OCI-LY7 (cell line): ENCODE measurements at regions not wholly inside any gene's neighbourhood (a gene's known extent, or its start where the extent isn't known, plus 50 kb on each side); places are given as distances from the start of the nearest gene placed in this dataset.

ENCODE experiments used
- BruUV-seq: library from RNA; stranded (reverse); fragments of 400-500 nt; replicated peaks from 2 replicates; lab custom pipeline; 2021; lab: Mats Ljungman, UMichigan
- CTCF ChIA-PET: fragments of 300-600 bp; sonication (Branson Sonifier 250); formaldehyde crosslinking; loops from one replicate; lab custom pipeline; 2022; ENCODE audit warnings: antibody characterized with exemption; ENCODE audit not compliant: unreplicated experiment; lab: Charles Lee
- POLR2A ChIA-PET: fragments of 300-600 bp; sonication (Branson Sonifier 250); formaldehyde crosslinking; loops from one replicate; lab custom pipeline; 2022; ENCODE audit warnings: antibody characterized with exemption; lab: Charles Lee
- DNase-seq: peaks from one replicate; pipeline ENCODE4 v3.0.0-alpha.2; 2015; ENCODE audit warnings: low spot score
- H2AFZ ChIP-seq: fragments of 200-600 bp; sonication (generic), shearing (Covaris generic); 2 replicates; pipeline ENCODE4 v1.6.1; 2014; ENCODE audit warnings: mild to moderate bottlenecking, antibody characterized with exemption, low read length, moderate library complexity
- H3K27ac ChIP-seq: fragments of 200-600 bp; sonication (generic); 2 replicates; pipeline ENCODE4 v1.5.1; 2014; ENCODE audit warnings: mixed run types, low read depth, mild to moderate bottlenecking, moderate library complexity, low read length, inconsistent platforms; ENCODE audit not compliant: poor library complexity, severe bottlenecking
- H3K36me3 ChIP-seq: fragments of 200-600 bp; sonication (generic); 2 replicates; pipeline ENCODE4 v1.6.1; 2014; ENCODE audit warnings: mild to moderate bottlenecking, antibody characterized with exemption, low read length, moderate library complexity, mixed read lengths; ENCODE audit not compliant: insufficient read depth
- H3K4me1 ChIP-seq: fragments of 200-600 bp; sonication (generic); 2 replicates; pipeline ENCODE4 v1.5.1; 2014; ENCODE audit warnings: mild to moderate bottlenecking, low read length; ENCODE audit not compliant: insufficient read depth, poor library complexity, severe bottlenecking
- H3K4me2 ChIP-seq: fragments of 200-600 bp; sonication (generic); 2 replicates; pipeline ENCODE4 v1.6.1; 2014; ENCODE audit warnings: mild to moderate bottlenecking, low read length
- H3K4me3 ChIP-seq: fragments of 200-600 bp; sonication (generic); 2 replicates; pipeline ENCODE4 v1.5.1; 2014; ENCODE audit warnings: mild to moderate bottlenecking, low read depth, low read length; ENCODE audit not compliant: poor library complexity, severe bottlenecking
- H3K79me2 ChIP-seq: fragments of 200-600 bp; sonication (generic); 2 replicates; pipeline ENCODE4 v1.6.1; 2016; ENCODE audit warnings: low read depth, mild to moderate bottlenecking, low read length, moderate library complexity, mixed read lengths; ENCODE audit not compliant: insufficient read depth
- H3K9me2 ChIP-seq: fragments of 200-600 bp; sonication (generic); 2 replicates; pipeline ENCODE4 v1.6.1; 2016; ENCODE audit warnings: mild to moderate bottlenecking, low read length, mixed read lengths; ENCODE audit not compliant: insufficient read depth
- H3K9me3 ChIP-seq: fragments of 200-600 bp; sonication (generic); 2 replicates; pipeline ENCODE4 v1.6.1; 2014; ENCODE audit warnings: mild to moderate bottlenecking, mixed run types, low read length, mixed read lengths
- H4K20me1 ChIP-seq: fragments of 200-600 bp; sonication (generic); 2 replicates; pipeline ENCODE4 v1.6.1; 2014; ENCODE audit warnings: mild to moderate bottlenecking, antibody characterized with exemption, low read length, moderate library complexity, mixed read lengths; ENCODE audit not compliant: insufficient read depth
- CTCF ChIP-seq: fragments of 200-600 bp; sonication (generic); conservative IDR thresholded peaks from 2 replicates; pipeline ENCODE4 v1.5.1; 2014; ENCODE audit warnings: mild to moderate bottlenecking, antibody characterized with exemption, low read length, moderate library complexity, mixed read lengths
- EZH2phosphoT487 ChIP-seq: fragments of 200-600 bp; sonication (generic); IDR thresholded peaks from 2 replicates; pipeline ENCODE4 v1.6.1; 2018; ENCODE audit warnings: low read depth, borderline replicate concordance, mild to moderate bottlenecking, mixed run types, antibody characterized with exemption, low read length, moderate library complexity, mixed read lengths
- intact Hi-C: fragments of 100-400 bp; cut with micrococcal nuclease; formaldehyde crosslinking; loops from one replicate; pipeline ENCODE4 v1.10.0; 2022; ENCODE audit not compliant: unreplicated experiment

GRCh38 chr5:74153255-74153790 lies 487.2 kb downstream of the ENC1 start:
- ChIA-PET POLR2A (interaction anchor here (1.1 kb wide), 1 partner anchor 8 kb away, joined by 3 read pairs; no protein-coding TSS in a partner anchor), CTCF (no interaction called here)
- no TSS peak for BruUV-seq
- Histone ChIP-seq H3K79me2 (no peaks in the 10 kb centered on the region), H3K9me3 (no peaks in the 10 kb centered on the region), H3K4me3 (no peak overlapping the region), H3K4me1 (no peaks in the 10 kb centered on the region), H2AFZ (no peak overlapping the region), H4K20me1 (no peaks in the 10 kb centered on the region), H3K27ac (no peak overlapping the region), H3K36me3 (no peaks in the 10 kb centered on the region), H3K4me2 (no peak overlapping the region), H3K9me2 (no peaks in the 10 kb centered on the region)
- TF ChIP-seq CTCF (no peak), EZH2phosphoT487 (no peak)
- intact Hi-C loops = no loop called here
- no peak for DNase-seq

GRCh38 chr5:74152625-74153254 lies 487.8 kb downstream of the ENC1 start:
- DNase-seq = no peak
- ChIA-PET POLR2A (interaction anchor here (0.5 to 1.1 kb wide), 3 partner anchors 8 to 214 kb away, joined by 3 read pairs; no protein-coding TSS in a partner anchor), CTCF (no interaction called here)
- no peaks in the 10 kb centered on the region for H4K20me1 ChIP-seq
- TF ChIP-seq CTCF (no peak), EZH2phosphoT487 (no peak)
- H3K27ac ChIP-seq = no peak overlapping the region
- H3K79me2 ChIP-seq = no peaks in the 10 kb centered on the region
- H2AFZ ChIP-seq = no peak overlapping the region
- intact Hi-C loops = no loop called here
- H3K36me3 ChIP-seq = no peaks in the 10 kb centered on the region
- no peaks in the 10 kb centered on the region for H3K4me1 ChIP-seq
- H3K4me3 ChIP-seq = no peak overlapping the region
- H3K9me3 ChIP-seq = no peaks in the 10 kb centered on the region
- no peak overlapping the region for H3K4me2 ChIP-seq
- H3K9me2 ChIP-seq = no peaks in the 10 kb centered on the region
- no TSS peak for BruUV-seq

GRCh38 chr5:74152136-74152535 lies 488.4 kb downstream of the ENC1 start:
- no peaks in the 10 kb centered on the region for H3K9me2 ChIP-seq
- H3K9me3 ChIP-seq = no peaks in the 10 kb centered on the region
- no peak for DNase-seq
- no peak overlapping the region for H3K4me2 ChIP-seq
- H3K79me2 ChIP-seq = no peaks in the 10 kb centered on the region
- no peaks in the 10 kb centered on the region for H3K36me3 ChIP-seq
- TF ChIP-seq EZH2phosphoT487 (no peak), CTCF (no peak)
- no TSS peak for BruUV-seq
- H3K4me3 ChIP-seq = no peak overlapping the region
- intact Hi-C loops = no loop called here
- POLR2A ChIA-PET = interaction anchor here (0.6 kb wide), 1 partner anchor 214 kb away, joined by 3 read pairs; no protein-coding TSS in a partner anchor
- no peak overlapping the region for H3K27ac ChIP-seq
- H3K4me1 ChIP-seq = no peaks in the 10 kb centered on the region
- CTCF ChIA-PET = no interaction called here
- no peaks in the 10 kb centered on the region for H4K20me1 ChIP-seq
- H2AFZ ChIP-seq = no peak overlapping the region
